CD4-positive, alpha-beta T cell treated with Interleukin-6 for 4 hours (primary cell): ENCODE measurements at regions not wholly inside any gene's neighbourhood (a gene's known extent, or its start where the extent isn't known, plus 50 kb on each side); places are given as distances from the start of the nearest gene placed in this dataset.

ENCODE experiments used
- DNase-seq: peaks from one replicate; pipeline ENCODE4 v3.0.0-alpha.2; 2020; ENCODE audit warnings: mixed read lengths

- no peak for DNase-seq
These were observed 83.7 kb upstream of the RASGRP1 start for GRCh38 chr15:38648121-38648843.

GRCh38 chr15:38650384-38650783 lies 85.8 kb upstream of the RASGRP1 start:
- no peak for DNase-seq

- no peak for DNase-seq
These were observed 86.3 kb upstream of the RASGRP1 start for GRCh38 chr15:38650936-38651327.

DNA sequence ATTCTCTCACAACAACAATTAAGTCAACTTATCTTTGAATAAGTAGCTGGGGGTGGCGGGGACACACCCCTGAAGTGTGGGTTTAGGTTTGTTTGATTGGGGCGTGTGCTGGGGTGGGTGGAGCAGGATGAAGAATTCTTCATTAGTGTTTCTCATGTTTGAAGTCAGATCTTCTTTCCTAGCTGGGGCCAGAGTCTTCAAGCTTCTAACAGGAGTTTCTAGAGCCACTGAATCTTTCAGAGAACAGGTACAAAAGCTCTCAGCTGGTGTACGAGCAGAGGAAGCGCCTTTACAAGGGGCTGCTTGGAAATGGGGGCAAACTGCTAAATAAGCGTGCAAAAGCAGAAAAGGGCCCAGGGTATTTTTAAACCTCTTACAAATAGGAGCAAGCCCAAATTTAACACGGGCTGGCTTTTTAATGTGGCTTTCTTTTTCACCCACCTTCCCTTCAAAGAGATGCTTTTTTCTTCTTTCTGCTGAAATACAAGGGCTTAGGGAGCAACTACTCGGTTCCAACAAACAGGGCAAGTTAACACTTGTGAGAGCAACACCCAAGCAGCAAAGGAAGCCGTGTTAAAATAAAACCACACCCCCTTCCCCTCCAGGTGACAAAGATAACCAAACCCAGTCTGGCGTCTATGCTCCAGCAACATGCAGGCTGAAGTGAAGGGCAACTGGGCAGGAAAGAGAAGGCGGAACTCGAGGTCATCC lies 86.9 kb upstream of the RASGRP1 start:
- DNase-seq, result peak; percentile 81

DNA sequence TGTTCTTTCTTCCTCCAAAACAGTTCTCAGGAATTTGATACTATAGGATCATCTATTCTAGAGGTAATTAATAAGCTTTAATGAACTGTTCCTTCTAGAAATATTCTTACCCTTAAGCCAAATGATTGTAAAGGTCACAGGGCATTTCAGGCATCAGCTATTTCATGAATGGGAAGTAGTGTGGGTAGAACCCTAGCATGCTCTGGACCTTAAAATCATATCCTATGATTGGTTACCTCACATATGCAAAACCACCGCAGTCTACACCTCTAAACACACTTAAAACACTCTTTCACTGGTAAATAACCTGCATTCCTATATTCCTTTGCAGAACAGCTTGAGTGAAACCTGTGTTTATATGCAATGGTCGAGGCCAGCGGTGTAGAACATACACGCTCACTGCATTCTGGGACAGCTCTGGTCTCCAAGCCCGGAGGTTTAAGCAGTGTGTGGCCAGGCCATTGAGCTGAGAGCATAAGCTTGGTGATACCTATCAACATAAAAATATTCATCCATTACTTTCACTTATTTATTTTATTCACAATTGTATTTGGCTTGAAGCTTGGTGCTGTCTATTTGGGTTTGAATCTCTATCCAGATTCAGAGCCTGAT lies 87.7 kb upstream of the RASGRP1 start:
- DNase-seq, result no peak

DNA sequence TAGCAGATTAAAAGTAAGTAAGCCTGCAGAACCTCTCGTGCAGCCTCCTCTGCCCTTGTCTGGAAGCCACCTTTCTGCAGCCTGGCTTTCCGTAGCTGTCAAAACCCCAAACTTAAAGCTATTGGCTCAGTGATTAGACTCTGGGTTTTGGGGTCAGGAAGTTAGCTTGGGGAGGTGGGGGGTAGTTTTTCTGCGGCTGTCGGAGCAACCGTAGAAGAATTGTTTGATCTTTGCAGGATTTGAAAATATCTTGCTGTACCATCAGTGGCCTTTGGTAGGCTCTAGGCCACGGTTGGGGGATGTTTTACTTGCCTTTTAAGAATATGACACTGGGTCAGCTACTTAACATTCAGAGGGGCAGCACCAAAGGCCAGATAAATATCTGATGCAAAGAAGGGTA lies 88.4 kb upstream of the RASGRP1 start:
- DNase-seq, result peak; percentile 85

GRCh38 chr15:38658431-38658830 lies 93.8 kb upstream of the RASGRP1 start:
- no peak for DNase-seq

DNA sequence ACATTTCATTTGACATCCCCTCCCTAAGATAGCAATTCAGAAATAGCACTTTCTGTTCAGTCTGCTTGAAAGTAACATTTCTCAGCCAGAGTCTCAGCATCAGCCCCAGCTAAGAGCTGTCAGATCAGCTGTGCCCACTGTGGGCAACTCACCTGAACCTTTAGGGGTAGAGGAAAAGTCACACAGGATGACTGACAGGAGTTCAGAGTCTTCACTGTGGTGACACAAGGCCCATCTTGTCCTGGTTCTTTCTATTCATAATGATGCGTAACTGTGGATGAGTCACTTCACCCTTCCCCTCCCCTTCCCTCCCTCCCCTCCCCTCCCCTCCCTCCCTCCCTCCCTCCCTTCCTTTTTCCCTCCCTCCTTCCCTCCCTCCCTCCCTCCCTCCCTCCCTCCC lies 96.1 kb upstream of the RASGRP1 start:
- peak; percentile 63 for DNase-seq

DNA sequence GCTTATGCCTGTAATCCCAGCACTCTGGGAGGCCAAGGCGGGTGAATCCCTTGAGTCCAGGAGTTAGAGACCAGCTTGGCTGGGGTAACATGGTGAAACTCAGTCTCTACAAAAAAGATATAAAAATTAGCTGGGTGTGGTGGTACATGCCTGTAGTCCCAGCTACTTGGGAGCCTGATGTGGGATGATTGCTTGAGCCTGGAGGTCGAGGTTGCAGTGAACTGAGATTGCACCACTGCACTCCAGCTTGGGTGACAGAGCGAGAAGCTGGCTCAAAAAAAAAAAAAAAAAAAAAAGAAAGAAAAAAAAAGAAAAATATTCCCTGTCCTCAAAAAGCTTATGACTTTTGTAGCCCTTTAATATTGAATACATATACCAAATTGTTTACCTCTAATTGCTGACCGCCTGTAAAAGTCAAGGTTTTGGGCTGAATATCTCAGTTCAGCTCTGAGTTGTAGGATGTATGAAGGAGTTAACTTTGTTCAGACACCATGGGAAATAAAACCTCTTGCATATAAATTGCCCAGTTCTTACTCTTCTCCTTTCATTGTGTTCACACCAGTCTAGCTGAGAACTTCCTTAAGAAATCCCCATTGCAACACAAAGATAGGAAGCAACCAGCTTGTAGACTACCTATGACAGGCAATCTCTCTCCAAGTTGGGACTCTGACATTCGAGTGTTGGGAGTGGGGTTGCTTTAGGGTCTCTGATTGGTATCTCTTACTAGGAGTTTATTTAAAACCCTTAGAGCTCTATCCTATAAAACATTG lies 97.6 kb upstream of the RASGRP1 start:
- DNase-seq, result no peak

DNA sequence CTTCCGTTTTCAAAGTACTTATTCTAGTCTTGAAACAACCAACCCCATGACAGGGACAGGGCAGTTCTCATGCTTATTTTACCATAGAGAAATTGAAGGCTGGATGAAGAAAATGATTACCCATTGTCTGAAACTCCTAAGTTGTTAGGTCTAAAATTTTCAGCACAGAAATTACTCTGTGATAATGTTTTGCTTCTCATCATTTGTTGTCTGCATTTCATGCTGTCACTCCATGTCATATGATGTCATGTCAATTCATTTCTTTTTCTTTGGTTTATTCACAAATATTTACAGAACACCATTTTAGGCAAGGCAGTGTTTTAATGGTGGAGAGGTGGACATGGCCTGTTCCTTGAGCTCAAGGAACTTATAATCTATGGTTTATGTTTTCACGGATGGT lies 98.2 kb upstream of the RASGRP1 start:
- no peak for DNase-seq

DNA sequence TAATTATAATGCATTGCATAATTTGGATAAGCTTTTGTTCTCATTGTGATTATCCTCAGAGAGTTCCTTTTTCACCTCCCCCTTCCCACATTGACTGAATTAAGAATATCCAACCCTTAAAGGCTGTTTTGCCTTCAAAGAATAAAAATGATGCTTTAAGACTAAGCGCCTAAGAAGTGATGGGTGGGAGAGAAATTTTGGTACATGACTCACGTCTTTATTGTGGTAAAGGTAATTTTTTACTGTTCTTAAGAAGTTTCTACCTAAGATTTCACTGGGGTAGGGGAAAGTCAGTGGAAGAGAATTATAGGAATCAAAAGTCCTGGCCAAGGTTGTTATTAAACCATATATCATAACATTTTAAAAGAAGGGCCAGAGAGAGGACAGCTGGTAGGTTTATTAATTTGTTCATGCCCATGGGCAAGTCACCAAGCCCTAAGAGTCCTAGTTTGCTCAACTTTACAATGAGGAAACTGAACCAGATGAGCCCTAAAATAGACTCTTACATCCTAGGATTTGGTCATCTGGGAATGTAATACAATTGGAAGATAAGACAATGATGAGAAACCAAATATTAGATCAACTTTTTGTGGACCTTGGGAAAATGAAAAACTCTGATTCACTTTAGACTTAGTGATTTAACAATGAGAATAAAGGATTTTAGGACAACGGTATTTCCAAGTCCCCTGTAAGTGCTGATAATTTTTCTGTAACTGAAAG lies 101.1 kb upstream of the RASGRP1 start:
- no peak for DNase-seq

GRCh38 chr15:38666865-38667510 lies 102.4 kb upstream of the RASGRP1 start:
- DNase-seq, result no peak

- no peak for DNase-seq
These were observed 103.6 kb upstream of the RASGRP1 start for GRCh38 chr15:38667890-38668850.

- no peak for DNase-seq
These were observed 104.3 kb upstream of the RASGRP1 start for GRCh38 chr15:38668898-38669391.

DNA sequence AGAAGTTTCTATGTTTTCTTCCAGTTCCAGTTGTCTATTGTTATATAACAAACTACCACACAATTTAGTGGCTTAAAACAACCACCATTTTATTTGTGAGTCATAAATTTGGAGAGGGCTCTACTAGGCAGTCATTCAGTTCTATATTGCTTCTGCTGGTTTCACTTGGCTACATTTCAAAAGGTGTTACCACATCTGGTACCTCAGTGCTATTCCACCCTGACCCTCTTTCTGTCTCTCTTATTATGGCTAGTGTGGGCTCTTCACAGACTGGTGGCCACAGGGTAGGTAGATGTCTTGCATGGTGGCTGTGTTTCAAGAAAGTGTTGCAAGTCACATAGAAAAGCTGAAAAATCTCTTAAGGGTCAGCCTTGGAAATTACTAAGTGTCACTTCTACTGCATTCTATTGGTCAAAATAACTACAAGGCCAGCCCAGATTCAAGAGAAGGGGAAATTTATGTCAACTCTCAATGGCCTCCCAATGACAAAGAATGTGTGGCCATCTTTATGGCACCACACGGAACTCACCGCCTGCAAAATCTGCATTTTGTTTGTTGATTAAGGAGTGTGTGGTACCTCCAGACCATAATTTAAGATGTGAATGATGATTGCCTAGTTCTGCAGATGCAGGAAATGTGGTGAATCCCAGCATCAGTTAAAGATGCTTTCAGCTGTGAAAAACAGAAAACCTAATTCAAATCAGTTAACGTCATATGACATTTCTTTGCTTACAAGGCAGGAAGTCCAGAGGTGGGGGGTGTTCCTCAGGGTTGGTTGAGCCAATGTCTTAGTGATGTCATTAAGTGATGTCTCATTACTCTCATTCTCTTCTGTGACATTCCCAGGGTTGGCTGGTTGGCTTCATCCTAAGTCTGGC lies 105.8 kb upstream of the RASGRP1 start:
- DNase-seq, result peak; percentile 79

DNA sequence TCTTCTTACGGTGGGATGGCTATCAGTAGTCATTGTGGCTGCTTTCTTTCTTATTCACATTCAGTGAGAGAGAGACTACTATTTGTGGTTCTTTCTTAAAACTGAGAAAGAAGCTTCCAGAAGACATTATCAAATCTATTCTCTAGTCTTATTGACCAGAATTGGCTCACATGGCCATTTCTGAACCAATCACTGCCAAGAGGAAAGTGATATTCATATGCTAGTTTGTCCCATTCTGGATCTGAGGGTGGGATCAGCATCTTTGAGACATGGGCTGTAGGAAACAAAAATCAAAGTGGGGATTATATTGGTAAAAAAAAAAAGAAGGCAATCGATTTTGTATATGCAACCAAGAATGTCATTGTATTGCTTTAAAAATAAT lies 106.4 kb upstream of the RASGRP1 start:
- no peak for DNase-seq

DNA sequence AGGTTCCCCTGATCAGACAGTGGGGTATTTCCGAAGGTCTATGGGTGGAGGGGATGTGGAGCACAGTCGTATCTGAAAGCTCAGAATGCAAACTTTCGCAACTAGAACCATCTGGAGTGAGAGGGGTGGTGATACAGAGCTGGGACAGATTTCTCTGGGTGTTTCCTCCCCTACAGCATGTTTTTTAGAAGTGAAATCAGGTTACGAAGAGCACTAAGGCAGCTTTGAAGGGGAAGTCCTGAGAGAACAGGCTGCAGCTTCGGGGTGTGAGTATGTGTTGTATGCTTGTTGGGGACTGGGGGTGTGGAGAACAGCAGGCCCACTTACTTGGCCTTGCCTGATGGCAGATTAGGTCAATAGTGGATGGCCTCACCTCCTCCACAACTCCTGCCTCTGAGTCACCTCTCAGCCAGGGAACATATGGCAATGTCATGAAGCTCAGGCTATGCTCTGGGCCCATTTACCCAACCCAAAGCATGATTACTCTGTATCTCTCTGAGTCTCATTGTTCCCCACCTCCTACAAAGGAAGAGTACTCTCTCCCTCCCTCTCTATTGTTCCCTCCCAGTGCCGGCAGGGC lies 107.2 kb upstream of the RASGRP1 start:
- peak; percentile 53 for DNase-seq

- DNase-seq, result no peak
These were observed 107.7 kb upstream of the RASGRP1 start for GRCh38 chr15:38672273-38672672.
